ENCODE measurements at regions not wholly inside any gene's neighbourhood (a gene's known extent, or its start where the extent isn't known, plus 50 kb on each side); places are given as distances from the start of the nearest gene placed in this dataset.

DNA sequence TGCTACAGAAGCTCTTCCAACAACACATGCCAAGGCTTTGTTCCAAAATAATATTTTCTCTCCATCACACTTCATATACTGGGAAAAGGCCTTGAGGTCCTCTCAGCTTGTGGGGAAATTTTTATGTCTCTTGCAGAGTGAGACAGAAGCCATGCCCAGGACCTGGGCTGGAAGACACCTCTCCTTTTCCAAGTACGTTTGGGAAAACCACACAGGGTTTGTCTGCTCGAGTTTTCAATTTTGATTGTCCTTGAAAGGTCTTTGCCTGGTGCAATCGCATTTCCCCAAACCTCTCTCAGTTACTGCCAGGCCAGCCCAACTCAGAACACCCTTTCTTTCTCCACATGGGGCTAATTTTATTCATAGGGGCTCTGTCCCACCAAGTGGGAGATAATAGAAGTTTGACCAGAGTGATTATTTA, 272.2 kb downstream of the OSR1 start (continued):
- no peak for TF ChIP-seq KLF13 (CRISPR knock-in tag; IDR thresholded peaks at IDR 0.05)
- TF ChIP-seq ZC3H13 (CRISPR knock-in tag; IDR thresholded peaks at IDR 0.05), result no peak
- TF ChIP-seq ASH2L (IDR thresholded peaks at IDR 0.05; ENCODE audit: insufficient read length, low read depth, low read length), result no peak

GRCh38 chr2:19078709-19079108, 279.7 kb downstream of the OSR1 start:
- no peaks in the 10 kb centered on the region for H3K36me3 ChIP-seq (replicated peaks in 1 of 2; ENCODE audit: control insufficient read depth in 1 of 2, insufficient read depth in 2 of 2, low read length in 2 of 2)
- no peak for TF ChIP-seq ZNF737 (CRISPR knock-in tag; IDR thresholded peaks at IDR 0.05; ENCODE audit: borderline replicate concordance)
- TF ChIP-seq ESRRA (CRISPR knock-in tag; IDR thresholded peaks at IDR 0.05; ENCODE audit: low read depth), result no peak
- peak; percentile 57; the same call in 1 of the 2 replicates for TF ChIP-seq CEBPB (IDR thresholded peaks at IDR 0.05; ENCODE audit: borderline replicate concordance, low read depth, low read length)
- no peak for TF ChIP-seq EHMT2 (IDR thresholded peaks at IDR 0.05; ENCODE audit: borderline replicate concordance, low read depth, low read length)
- in situ Hi-C loops (cut with HindIII; ENCODE audit: extremely low pct_ligation_motif_present, low pct_unique_long_range_greater_than_20kb), result no loop called here
- H3K4me3 ChIP-seq (replicated peaks in 1 of 3; ENCODE audit: insufficient read depth in 1 of 3, low read depth in 2 of 3, low read length in 3 of 3), result no peak overlapping the region
- ATAC-seq (peak; percentile 53), DNase-seq (ENCODE audit: low spot score) (no peak), FAIRE-seq (no peak)
- H3K79me2 ChIP-seq (ENCODE audit: insufficient read depth, low read length), result no peaks in the 10 kb centered on the region
- H3K9ac ChIP-seq (ENCODE audit: insufficient read depth, low read depth, low read length), result no peak overlapping the region
- H3K27me3 ChIP-seq (ENCODE audit: control insufficient read depth in 1 of 2, insufficient read depth in 2 of 2, low read length in 2 of 2), result no peaks in the 10 kb centered on the region
- peaks cover 6% of the 10 kb centered on the region for H3K4me1 ChIP-seq (ENCODE audit: insufficient read depth, low read length)
- no peaks in the 10 kb centered on the region for H3K9me3 ChIP-seq (ENCODE audit: low read length)
- H3K27ac ChIP-seq (ENCODE audit: extremely low read length, insufficient read depth, low read length), result no peak overlapping the region
- no TSS peak for BruUV-seq (replicated peaks)
- H4K20me1 ChIP-seq (ENCODE audit: insufficient read depth, low read length), result no peaks in the 10 kb centered on the region
- intact Hi-C loops (cut with micrococcal nuclease; ENCODE audit: unreplicated experiment), result no loop called here
- ChIA-PET CTCF (ENCODE audit: low intra/inter-chr PET ratio, low total read pairs) (no interaction called here), POLR2A (no interaction called here)
- no peak overlapping the region for H3K4me2 ChIP-seq (ENCODE audit: low read depth, low read length)
- H2AFZ ChIP-seq (ENCODE audit: low read length), result no peak overlapping the region

DNA sequence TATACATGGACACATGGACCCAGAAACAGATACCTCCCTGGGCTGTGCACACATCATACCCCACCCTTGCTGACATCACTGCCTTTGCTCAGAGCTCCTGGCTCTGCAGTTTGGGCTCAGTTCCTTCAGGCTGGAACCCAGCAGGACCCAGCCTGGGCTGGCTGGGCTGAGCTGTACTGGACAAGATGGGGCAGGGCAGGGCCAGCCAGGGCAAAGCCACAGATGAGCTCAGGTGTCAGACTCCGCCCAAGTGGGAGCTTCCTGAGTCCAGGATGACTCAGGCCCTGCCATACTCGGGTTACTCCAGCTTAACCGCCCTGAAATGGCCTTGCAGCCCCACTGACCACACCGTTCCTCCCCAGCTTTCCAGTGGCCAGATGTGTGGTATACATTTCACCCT, 284.9 kb downstream of the OSR1 start:
- no peak overlapping the region for H3K9ac ChIP-seq (ENCODE audit: insufficient read depth, low read depth, low read length)
- no peaks in the 10 kb centered on the region for H3K27me3 ChIP-seq (ENCODE audit: control insufficient read depth in 1 of 2, insufficient read depth in 2 of 2, low read length in 2 of 2)
- no peak overlapping the region for H2AFZ ChIP-seq (ENCODE audit: low read length)
- no peaks in the 10 kb centered on the region for H4K20me1 ChIP-seq (ENCODE audit: insufficient read depth, low read length)
- WGBS (ENCODE audit: low lambda C conversion rate), result no CpG with 5 or more reads among the region's 4 CpGs
- no peak overlapping the region for H3K4me3 ChIP-seq (replicated peaks in 1 of 3; ENCODE audit: insufficient read depth in 1 of 3, low read depth in 2 of 3, low read length in 3 of 3)
- in situ Hi-C loops (cut with HindIII; ENCODE audit: extremely low pct_ligation_motif_present, low pct_unique_long_range_greater_than_20kb) (no loop called here), intact Hi-C loops (cut with micrococcal nuclease; ENCODE audit: unreplicated experiment) (no loop called here)
- peaks cover 22% of the 10 kb centered on the region for H3K4me1 ChIP-seq (ENCODE audit: insufficient read depth, low read length)
- H3K27ac ChIP-seq (ENCODE audit: extremely low read length, insufficient read depth, low read length), result no peak overlapping the region
- no peaks in the 10 kb centered on the region for H3K9me3 ChIP-seq (ENCODE audit: low read length)
- POLR2A ChIA-PET, result interaction anchor here (1.4 kb wide), 1 partner anchor 53 kb away, joined by 8 read pairs; no protein-coding TSS in a partner anchor
- no peak for FAIRE-seq
- CTCF ChIA-PET (ENCODE audit: low intra/inter-chr PET ratio, low total read pairs), result no interaction called here
- H3K4me2 ChIP-seq (ENCODE audit: low read depth, low read length), result peak overlapping the region; percentile 20; the same call in 1 of the 2 replicates
- H3K36me3 ChIP-seq (replicated peaks in 1 of 2; ENCODE audit: control insufficient read depth in 1 of 2, insufficient read depth in 2 of 2, low read length in 2 of 2), result no peaks in the 10 kb centered on the region
- ATAC-seq, result peak; percentile 98
- H3K79me2 ChIP-seq (ENCODE audit: insufficient read depth, low read length), result no peaks in the 10 kb centered on the region
- no TSS peak for BruUV-seq (replicated peaks)
- peak; percentile 51 for DNase-seq (ENCODE audit: low spot score)
- peak; percentile 87 for TF ChIP-seq FOSL2 (CRISPR knock-in tag; IDR thresholded peaks at IDR 0.05)
- TF ChIP-seq XRCC5 (optimal IDR thresholded peaks at IDR 0.05; ENCODE audit: low read length), result peak; percentile 10
- no peak for TF ChIP-seq ZNF577 (CRISPR knock-in tag; IDR thresholded peaks at IDR 0.05; ENCODE audit: borderline replicate concordance, low read depth)
- TF ChIP-seq ZNF274 (CRISPR knock-in tag; IDR thresholded peaks at IDR 0.05), result 0 out of 2 replicates have a peak, but pooled peaks have one; percentile 17
- TF ChIP-seq, protein P1, sequence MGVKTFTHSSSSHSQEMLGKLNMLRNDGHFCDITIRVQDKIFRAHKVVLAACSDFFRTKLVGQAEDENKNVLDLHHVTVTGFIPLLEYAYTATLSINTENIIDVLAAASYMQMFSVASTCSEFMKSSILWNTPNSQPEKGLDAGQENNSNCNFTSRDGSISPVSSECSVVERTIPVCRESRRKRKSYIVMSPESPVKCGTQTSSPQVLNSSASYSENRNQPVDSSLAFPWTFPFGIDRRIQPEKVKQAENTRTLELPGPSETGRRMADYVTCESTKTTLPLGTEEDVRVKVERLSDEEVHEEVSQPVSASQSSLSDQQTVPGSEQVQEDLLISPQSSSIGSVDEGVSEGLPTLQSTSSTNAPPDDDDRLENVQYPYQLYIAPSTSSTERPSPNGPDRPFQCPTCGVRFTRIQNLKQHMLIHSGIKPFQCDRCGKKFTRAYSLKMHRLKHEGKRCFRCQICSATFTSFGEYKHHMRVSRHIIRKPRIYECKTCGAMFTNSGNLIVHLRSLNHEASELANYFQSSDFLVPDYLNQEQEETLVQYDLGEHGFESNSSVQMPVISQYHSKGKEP (CRISPR knock-in tag; IDR thresholded peaks at IDR 0.05), result no peak
- no peak for TF ChIP-seq MXD3 (CRISPR knock-in tag; IDR thresholded peaks at IDR 0.05)
- TF ChIP-seq FLYWCH1 (CRISPR knock-in tag; IDR thresholded peaks at IDR 0.05), result no peak
- TF ChIP-seq ZNF24 (IDR thresholded peaks at IDR 0.05), result no peak
- no peak for TF ChIP-seq ZNF672 (CRISPR knock-in tag; IDR thresholded peaks at IDR 0.05)
- TF ChIP-seq ZNF768 (CRISPR knock-in tag; IDR thresholded peaks at IDR 0.05), result peak; percentile 23; the same call in 1 of the 2 replicates
- TF ChIP-seq TOPORS (CRISPR knock-in tag; IDR thresholded peaks at IDR 0.05), result no peak
- no peak for TF ChIP-seq ZFP1 (CRISPR knock-in tag; IDR thresholded peaks at IDR 0.05)
